Esophagus squamous epithelium (tissue), 4 donors: ENCODE measurements at regions not wholly inside any gene's neighbourhood (a gene's known extent, or its start where the extent isn't known, plus 50 kb on each side); places are given as distances from the start of the nearest gene placed in this dataset.

ENCODE experiments used
- POLR2A ChIP-seq, 4 donors: fragments of 450-650 bp; IDR thresholded peaks; one replicate each; pipeline ENCODE4 v1.6.1; 2017; ENCODE audit warnings: antibody characterized with exemption in 4 of 4, mild to moderate bottlenecking in 4 of 4, moderate library complexity in 3 of 4
- TF ChIP-seq, protein P1 (sequence below), 6 experiments: fragments of 450-650 bp in 4 of 6; fragments of 200-600 bp in 2 of 6; sonication (generic) in 2 of 6; IDR thresholded peaks; one replicate each; pipeline ENCODE4 v1.5.1; 2016 to 2019; ENCODE audit warnings: antibody characterized with exemption in 6 of 6, mild to moderate bottlenecking in 4 of 6, moderate library complexity in 4 of 6

DNA sequence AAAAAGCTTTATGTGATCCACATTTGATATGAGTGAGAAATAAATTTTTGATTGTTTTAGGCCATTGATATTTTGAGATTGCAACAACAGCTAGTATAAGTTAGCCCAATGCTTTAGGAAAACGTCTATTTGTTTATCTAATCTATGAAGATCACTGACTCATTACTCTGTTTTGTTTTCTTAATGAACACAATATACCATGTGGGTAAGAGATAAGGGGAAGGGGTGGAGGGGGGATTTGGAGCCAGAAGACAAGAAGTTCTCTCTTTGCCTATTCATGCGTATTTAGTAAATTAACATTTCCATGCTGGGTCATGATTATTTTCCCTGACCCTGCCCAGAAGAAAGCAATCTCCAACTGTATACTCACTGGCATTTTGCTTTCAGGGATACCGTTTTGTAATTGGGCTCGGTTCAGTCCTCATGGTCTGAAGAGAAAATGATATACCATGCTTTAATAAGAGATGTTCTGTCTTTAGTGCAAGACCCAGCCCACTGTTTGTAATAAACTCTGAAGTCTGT lies 359.5 kb upstream of the NPSR1 start:
- no peak for TF ChIP-seq POLR2A (IDR thresholded peaks at IDR 0.05)
- TF ChIP-seq, protein P1, sequence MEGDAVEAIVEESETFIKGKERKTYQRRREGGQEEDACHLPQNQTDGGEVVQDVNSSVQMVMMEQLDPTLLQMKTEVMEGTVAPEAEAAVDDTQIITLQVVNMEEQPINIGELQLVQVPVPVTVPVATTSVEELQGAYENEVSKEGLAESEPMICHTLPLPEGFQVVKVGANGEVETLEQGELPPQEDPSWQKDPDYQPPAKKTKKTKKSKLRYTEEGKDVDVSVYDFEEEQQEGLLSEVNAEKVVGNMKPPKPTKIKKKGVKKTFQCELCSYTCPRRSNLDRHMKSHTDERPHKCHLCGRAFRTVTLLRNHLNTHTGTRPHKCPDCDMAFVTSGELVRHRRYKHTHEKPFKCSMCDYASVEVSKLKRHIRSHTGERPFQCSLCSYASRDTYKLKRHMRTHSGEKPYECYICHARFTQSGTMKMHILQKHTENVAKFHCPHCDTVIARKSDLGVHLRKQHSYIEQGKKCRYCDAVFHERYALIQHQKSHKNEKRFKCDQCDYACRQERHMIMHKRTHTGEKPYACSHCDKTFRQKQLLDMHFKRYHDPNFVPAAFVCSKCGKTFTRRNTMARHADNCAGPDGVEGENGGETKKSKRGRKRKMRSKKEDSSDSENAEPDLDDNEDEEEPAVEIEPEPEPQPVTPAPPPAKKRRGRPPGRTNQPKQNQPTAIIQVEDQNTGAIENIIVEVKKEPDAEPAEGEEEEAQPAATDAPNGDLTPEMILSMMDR (IDR thresholded peaks at IDR 0.05), result no peak
